GM18867 (cell line): ENCODE measurements at regions not wholly inside any gene's neighbourhood (a gene's known extent, or its start where the extent isn't known, plus 50 kb on each side); places are given as distances from the start of the nearest gene placed in this dataset.

Source experiments
- ATAC-seq: cut with Tn5 transposase; IDR thresholded peaks from one replicate; pipeline ENCODE4 v1.9.1; 2021; ENCODE audit warnings: mild to moderate bottlenecking, moderate library complexity; ENCODE audit not compliant: unreplicated experiment

DNA sequence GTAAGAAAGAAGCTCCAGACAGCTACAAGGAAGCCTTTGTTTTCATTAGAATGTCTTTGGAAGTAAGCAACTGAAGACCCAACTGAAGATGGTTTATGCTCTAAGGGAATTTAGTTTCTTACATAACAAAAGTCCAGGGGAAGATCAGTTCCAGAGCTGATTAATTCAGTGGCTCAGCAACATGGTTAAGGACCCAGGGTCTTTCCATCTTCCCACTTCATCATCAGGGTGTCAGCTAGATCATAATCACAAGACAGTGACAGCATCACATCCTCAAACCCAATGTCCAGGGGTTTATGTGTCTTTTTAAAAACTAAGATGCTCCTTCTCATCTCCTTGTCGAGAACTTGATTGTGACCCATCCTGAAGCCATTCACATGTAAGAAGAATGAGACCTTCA is 119.7 kb upstream of the PRDM1 start:
- ATAC-seq, result no peak

DNA sequence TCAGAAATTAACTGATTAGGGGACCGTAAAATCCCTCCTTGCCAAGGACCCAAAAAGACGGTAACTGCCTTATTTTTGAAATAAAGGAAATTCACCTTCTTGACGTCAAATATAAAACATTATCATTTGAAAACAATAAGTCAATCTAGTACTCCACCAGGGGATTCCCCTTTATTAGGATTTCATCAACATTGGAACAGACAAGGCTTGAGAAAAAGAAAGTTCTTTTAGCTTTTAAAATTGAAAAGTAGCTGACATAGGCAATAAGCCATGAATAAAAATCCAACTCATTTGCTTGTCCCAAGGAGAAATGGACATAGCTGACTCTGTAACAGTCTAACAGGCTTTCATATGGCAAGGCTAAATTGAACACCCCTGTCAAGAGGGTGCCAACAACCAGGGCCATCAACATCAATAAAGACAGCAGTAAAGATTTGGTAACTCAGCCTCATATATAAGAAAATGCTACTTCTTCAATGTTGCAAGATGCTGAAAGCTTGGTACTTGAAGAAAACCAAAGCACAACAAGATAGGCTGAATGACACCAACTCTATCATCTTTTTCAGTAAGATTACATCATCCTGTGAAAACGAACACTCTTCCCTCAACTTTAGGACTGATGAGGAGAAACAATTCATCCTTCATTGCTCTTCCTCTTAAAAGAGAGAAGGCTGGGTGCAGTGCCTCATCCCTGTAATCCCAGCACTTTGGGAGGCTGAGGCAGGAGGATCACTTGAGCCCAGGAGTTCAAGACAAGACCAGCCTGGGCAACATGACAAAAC is 121.0 kb upstream of the PRDM1 start:
- no peak for ATAC-seq

DNA sequence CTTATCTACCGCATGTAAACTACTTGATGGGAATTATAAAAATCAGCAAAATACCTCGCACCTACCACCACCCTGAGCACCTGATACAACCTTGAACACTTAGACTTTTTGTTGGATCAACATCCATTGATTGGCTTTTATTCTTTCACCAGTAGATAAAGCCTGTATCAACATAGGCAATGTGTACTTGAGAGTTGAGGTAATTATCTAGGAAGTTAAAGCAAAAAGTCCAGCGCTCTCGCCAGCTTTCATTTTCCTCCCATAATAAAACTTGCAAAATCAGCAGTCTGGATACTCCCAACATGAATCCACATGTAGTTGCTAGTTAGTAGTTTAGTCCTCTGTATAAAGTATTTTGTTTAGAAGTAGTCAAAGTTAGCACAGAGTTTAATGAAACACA is 132.0 kb upstream of the PRDM1 start:
- no peak for ATAC-seq

DNA sequence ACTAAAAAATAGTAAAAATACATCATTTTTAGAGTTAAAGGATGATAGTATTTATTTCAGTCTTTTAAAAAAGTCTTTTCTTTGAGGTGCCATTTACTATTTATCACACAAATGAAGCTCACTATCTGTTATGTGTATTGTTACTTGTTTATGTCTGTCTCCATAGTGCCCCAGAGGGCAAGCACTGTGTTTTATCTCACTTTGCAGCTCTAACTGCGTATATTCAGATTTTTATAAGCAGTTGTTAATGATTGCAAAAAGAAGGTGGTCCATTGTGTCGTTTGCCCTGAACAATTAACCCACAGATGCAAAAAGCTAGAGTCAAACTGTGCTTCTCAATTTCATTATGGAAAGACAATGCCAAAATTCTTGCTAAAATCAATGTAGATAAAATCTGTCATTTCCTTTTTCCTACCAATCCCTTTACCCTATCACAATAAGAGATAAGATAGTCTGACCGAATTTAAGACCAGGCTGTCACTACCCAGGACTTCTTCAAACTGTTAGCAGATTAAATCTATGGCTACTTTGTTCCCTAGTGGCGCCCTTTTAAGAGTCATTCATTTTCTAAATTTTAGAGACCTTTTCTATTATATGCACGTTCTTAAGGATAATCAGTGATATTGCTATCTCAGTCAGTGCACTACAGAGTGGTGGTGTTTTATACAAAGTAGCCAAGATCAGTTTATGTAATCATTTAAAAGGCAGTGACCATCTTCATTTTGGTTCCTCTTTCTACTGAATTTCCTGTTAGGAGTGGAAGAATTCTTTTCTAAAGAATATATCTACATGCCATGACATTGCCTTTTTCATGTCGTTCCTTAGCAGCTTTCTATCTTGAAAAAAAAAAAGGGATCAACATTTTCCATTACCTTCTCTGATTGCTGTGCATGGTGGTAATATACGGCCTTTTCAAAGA is 133.1 kb upstream of the PRDM1 start:
- ATAC-seq, result no peak

DNA sequence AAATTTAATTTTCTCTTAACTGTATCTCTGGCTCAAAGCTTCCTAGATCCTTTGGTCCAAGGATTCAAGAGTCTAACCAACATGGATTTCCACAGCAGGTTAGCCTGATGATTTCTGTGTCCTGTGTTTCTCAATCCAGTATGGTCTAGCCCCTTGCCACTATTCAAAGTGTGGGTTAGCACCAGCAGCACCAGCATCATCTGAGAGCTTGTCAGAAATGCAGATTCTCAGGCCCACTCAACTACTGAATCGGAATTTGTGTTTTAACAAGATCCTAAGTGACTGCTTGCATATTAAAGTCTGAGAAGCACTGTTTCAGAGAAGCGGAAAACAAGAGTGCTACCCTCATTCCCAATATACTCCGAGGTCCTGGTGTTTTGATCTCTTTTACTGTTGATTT is 133.8 kb upstream of the PRDM1 start:
- no peak for ATAC-seq

DNA sequence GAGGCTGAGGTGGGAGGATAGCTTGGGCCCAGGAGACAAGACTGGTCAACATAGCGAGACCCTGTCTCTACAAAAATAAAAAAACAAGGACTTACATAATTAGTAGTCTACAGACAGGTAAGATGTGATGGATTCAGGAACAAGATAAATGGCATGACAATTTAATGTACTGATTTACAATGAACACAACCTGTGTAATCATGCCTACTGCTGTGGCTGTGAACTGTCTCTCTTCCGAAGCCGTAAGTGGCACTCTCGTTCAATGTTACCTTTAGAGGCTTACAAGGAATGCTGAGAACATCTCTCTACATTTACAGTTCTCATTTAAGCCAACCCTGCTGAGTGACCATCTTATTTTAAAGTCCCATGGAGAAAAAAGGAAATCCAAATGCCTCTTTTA is 134.8 kb upstream of the PRDM1 start:
- no peak for ATAC-seq

DNA sequence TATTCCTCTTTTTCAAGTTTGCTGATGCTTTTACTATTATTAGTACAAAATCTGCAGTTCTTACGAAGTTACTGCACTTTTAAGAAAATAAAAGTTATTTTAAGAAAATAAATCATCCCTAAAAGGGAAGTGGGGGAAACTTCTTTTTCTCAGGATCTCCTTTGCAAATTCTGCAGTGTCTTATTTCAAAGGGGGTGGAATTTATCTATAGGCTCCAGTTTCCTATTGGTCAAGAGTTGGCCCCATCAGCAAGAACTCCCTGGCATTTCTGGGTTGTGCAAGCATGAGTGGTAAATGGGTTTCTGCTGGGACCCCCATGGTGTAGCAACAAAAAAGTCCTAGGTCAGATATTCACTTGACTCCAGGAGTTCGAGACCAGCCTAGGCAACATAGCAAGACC is 136.3 kb upstream of the PRDM1 start:
- ATAC-seq, result no peak

DNA sequence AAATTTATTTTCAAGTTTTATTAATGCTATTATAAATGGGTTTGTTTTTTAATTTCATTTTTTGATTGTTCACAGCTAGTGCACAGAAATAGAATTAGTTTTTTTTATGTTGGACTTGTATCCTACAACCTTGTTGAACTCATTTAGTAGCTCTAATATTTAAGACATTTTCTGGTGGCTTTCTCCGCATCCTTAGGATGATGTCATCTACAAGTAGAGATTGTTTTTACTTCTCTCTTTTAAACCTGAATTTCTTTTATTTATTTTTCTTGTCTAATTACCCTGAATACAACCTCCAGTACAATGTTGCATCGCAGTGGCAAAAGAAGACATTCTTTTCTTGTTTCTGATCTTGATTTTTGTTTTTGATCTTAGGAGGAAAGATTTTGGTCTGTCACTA is 142.6 kb upstream of the PRDM1 start:
- ATAC-seq, result no peak

DNA sequence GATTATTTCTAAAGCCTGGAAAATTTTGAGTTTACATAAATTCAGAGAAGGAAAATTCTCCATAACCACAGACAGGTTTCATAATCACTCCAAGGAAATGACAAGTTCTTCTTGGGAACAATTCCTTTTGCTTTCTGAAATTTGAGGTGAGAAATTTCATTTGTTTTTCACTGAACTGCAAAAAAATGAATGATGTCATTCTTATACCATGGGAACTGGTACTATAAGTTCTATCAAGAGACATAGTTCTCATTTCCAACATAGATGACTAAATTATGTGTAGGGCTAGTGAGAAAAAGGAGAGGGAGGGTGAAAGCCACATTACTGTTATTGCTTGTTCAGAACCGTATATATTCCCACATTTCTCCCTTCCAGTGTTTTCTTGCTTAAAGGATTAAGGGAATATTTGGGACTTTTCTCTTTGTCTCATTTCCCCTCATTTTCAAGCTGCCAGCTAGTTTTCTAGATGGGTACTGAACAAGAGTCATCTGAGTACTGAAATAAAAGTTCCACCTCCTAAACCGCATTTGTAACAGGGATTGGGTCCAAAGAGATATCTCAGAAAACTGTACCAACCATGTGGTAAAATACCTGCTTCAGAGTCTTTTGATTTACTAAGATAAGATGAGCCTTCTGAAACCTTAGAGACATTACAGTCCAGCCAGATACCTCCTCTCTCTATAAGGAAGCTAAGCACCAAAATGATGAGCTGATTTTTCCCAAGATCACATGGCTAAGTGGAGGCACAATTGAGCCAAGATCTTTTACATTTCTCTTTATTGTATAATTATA is 144.3 kb upstream of the PRDM1 start:
- no peak for ATAC-seq

DNA sequence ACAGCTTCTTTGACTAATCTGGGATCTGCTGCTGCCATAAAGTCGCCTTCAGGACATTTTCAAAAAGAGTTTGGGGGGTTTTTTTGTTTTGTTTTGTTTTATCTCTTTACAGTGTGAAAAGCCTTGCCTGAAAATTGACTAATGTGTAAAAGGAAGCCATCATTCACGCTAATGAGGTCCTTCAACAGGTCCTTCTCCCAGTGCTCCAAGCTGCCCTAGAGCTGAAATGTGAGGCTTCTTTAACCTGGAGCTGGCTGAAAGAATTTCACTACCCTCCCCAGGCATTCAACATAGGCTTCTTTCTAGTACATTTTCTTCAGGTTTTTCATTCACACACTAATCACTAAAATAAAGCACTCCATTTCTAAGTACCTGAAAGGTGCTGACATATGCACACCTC is 145.1 kb upstream of the PRDM1 start:
- no peak for ATAC-seq

DNA sequence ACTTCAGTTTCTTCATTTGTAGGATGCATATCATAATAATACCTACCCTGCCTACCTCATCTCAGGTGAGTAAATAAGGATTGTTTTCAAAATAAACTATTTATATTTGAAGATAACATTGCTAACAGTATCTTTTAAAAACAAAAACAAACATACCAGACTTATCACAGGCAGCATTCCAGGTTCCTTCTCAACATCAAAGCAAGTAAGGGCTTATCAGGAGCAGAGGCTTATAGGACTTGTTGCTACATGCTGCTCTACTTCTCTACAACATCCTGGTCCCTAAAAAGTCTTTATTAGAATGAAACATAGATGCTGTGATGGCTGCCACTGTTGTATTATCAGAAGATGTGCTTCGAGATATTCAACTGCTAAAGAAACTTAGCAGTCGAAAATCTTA is 149.2 kb upstream of the PRDM1 start:
- ATAC-seq, result no peak

DNA sequence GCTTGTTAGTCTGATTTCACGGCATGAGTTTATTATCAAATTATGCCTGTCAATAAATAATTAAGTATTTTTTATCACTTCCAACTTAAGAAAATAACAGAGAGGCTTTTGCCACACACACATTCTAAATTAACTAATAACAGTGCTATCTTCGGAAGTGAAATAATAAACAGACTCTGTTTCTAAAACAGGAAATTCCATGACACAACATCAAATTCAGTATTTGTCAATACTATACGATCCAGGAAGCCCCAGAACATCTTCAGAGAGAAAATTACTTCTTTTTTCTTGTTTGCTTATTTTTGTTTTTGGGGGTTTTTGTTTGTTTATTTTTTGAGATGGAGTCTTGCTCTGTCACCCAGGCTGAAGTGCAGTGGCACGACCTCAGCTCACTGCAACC is 150.7 kb upstream of the PRDM1 start:
- ATAC-seq, result no peak

DNA sequence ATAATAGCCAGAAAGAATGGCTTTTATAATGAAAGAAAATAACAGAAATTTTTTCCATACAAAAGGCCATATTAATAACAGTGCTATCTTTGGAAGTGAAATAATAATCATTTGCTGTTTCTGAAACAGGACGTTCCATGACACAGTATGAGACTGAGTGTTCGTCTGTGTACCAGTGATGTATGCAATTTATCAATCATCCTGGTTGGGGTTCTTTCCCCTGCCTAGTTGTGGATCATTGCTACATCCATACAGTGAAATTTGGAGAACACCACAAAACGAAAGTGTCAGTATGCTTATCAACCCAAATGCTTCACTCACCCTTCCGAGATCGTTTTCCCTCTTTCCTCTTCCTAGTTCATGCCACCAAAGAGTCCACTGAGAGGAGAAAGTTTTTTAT is 151.4 kb upstream of the PRDM1 start:
- no peak for ATAC-seq

DNA sequence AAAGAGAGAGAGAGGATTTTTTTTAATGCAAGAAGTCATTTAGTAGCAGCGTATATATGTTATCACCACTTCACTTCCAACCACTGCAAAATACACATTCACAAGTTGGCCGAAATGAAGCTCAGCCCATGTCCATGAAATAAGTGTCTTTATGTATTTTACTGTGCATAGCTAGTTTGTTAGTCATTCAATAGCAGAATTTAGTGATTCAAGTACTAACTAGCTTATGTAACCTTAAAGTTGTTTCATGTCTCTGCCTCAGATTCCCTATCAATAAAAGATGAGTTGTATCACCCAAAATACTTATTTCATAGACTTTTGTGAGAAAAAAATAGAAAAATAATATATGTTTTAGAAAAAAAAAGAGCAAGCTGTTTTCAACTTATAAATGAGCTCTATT is 153.7 kb upstream of the PRDM1 start:
- no peak for ATAC-seq

DNA sequence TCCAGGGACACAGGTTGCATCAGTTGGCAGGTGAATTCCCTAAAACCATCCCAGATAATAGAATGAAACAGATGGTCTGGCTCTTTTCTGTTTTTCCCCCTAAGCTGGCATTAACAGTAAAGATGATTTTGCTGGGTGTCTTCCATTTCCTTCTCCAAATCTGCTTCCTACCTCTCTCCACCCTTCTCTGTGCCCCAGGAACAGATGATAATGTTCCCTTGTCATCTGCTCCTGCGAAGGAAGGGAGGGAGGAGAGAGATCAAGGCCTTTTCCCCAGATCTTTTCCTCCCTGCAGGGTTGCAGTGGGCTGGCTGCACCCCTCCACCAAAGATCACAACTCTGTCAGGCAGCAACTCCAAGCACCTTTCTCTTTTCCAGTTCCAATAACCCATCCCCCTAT is 156.5 kb upstream of the PRDM1 start:
- ATAC-seq, result no peak

DNA sequence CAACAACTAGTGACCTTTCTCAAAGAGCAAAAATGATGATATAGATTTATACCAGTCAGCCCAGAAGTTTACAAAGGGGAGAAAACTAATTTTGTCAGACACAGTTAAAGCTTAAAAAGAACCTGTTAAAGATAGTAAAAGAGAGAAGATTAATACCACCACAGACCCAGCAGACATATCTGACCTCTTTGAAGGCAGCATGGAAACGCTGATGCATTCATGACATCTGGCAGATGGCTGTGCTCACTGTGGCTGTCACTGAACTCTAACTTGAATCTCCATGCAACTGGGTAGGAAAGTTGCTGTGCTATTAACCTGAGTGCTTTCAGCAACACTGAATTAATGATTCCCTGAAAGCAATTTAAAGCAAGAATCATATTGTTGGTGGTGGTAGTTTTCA is 159.8 kb upstream of the PRDM1 start:
- ATAC-seq, result no peak

DNA sequence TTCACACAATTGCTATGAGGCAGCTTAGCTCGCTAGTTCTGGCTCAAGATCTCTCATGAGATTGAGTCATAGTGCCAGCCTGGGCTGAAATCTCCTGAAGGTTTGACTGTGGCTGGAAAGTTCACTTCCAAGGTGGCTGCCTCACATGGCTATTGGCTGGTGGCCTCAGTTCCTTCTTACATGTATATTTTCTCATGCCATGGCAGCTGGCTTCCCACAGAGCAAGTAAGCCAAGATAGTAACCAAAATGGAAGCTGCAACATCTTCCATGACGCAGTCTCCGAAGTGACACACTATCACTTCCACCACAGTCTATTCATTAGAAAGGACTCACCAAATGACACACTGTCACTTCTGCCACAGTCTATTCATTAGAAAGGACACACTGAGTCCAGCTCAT is 160.4 kb upstream of the PRDM1 start:
- ATAC-seq, result no peak

DNA sequence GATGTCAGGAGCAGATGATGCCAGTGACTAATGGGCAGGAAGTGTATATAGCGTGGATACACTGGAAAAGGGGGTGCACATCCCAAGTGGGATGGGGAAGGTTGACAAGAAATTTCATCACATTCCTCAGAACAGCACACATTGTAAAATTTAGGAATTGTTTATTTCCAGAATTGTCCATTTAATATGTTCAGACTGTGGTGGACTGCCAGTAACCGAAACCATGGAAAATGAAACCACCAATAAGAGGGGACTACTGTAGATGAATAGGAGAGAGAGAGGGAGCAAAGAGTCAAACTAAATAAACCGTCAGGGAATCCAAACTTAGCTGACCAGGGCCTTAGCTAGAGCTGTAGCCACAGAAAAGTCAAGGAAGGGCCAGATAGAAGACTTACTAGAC is 164.4 kb upstream of the PRDM1 start:
- no peak for ATAC-seq

DNA sequence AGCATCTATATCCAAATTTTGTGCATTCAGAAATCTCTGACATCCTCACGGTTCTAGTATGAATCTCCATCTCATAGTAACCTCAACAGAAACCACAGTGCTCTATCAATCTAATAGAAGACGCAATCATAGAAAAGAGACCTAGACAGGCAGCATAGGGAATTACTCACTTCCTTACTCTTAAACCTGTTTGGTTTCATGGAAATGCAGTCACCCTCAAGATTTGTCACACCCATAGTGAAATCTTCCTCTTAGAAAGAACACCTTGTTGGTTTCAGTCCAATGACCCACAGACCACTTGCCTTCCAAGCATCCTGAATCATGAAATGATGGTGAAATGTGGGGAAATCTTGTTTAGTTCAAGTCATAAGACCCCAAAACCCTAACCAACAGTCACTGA is 166.1 kb upstream of the PRDM1 start:
- no peak for ATAC-seq

DNA sequence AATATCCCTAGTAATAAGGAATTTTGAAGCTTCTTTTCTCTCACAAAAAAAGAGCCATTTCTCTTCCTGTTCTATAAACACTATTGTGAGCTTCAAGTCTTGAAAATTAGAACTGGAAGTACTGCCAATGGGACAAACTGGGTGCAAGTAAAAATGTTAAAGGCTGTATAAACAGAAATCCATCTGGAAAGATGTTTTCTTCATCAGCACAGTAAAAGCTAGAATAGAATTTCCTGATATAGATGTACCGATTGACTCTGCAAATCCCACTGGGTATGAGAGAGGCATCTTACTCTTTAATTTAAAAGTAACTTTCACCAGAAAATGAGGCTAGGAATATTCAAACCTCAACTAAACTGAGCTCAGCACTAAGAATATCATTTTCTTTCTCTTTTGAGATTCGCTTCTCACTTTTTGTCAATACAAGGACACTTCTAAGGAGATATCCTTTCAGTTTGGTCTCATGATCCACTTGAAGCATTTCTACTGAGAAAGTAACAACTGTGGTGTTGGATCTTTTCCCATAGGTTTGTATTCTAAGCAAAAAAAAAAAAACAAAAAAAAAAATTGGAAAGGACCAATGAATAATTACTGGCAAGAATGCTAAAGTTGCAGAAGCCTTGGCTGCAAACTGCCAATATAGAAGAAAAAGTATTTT is 169.0 kb upstream of the PRDM1 start:
- no peak for ATAC-seq

DNA sequence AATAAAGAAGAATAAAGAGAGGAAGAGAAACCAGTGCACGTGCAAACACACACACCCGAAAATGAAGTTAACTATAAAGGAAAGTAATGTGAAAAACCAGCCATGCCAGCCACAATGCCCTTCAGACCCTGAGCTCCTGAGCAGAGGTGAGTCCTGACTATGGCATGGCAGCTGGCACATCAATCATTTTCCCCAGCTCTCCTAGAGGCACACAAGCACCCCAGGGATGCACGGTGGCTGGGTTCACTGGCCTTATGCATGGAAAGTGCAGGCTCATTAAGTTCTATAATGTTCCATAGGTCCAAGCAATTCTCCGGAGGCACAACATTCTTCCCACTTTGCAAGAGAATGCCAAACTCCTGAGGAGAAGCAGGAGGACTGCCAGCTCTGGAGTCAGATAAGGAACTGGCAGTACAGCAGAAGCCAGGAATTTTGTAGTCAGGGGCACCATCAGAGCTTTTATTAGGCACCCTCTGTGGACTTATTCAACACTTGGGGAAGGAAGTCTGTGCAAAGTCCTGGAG is 175.0 kb upstream of the PRDM1 start:
- ATAC-seq, result no peak
